Mesenchymal stem cell (in vitro differentiated cells and primary cell): ENCODE measurements at regions not wholly inside any gene's neighbourhood (a gene's known extent, or its start where the extent isn't known, plus 50 kb on each side); places are given as distances from the start of the nearest gene placed in this dataset.

Experiments used
- DNase-seq: peaks from one replicate; pipeline ENCODE4 v3.0.0-alpha.2; 2013
- H2AFZ ChIP-seq: one replicate; pipeline ENCODE4 v1.6.1; 2013; ENCODE audit warnings: low read depth, mild to moderate bottlenecking, control low read depth, inconsistent platforms, low read length, moderate library complexity
- H2AK5ac ChIP-seq: 2 replicates; pipeline ENCODE4 v1.6.1; 2013; ENCODE audit warnings: low read length, moderate library complexity, mild to moderate bottlenecking, inconsistent platforms; ENCODE audit not compliant: severe bottlenecking
- H2BK120ac ChIP-seq: one replicate; pipeline ENCODE4 v1.6.1; 2013; ENCODE audit warnings: low read depth, mild to moderate bottlenecking, inconsistent platforms, low read length, moderate library complexity
- H2BK12ac ChIP-seq, 2 experiments: one replicate each; pipeline ENCODE4 v1.6.1; 2013; ENCODE audit warnings: inconsistent platforms in 2 of 2, low read length in 2 of 2, mild to moderate bottlenecking in 2 of 2, moderate library complexity in 2 of 2, control low read depth in 1 of 2
- H2BK15ac ChIP-seq: one replicate; pipeline ENCODE4 v1.6.1; 2013; ENCODE audit warnings: mild to moderate bottlenecking, low read depth, inconsistent platforms; ENCODE audit not compliant: poor library complexity, severe bottlenecking
- H2BK5ac ChIP-seq: 2 replicates; pipeline ENCODE4 v1.6.1; 2013; ENCODE audit warnings: low read depth, mild to moderate bottlenecking, low read length, control low read depth, inconsistent platforms; ENCODE audit not compliant: poor library complexity, severe bottlenecking
- H3K14ac ChIP-seq, 2 experiments: one replicate each; pipeline ENCODE4 v1.6.1; 2013; ENCODE audit warnings: inconsistent platforms in 2 of 2, low read length in 2 of 2, control low read depth in 1 of 2, mild to moderate bottlenecking in 1 of 2, moderate library complexity in 1 of 2
- H3K18ac ChIP-seq, 2 experiments: one replicate each; pipeline ENCODE4 v1.6.1; 2013; ENCODE audit warnings: inconsistent platforms in 2 of 2, low read length in 2 of 2, control low read depth in 1 of 2, low read depth in 1 of 2, mild to moderate bottlenecking in 1 of 2
- H3K23ac ChIP-seq, 2 experiments: one replicate each; pipeline ENCODE4 v1.6.1; 2013; ENCODE audit warnings: inconsistent platforms in 2 of 2, low read length in 2 of 2, mild to moderate bottlenecking in 2 of 2, moderate library complexity in 2 of 2, control low read depth in 1 of 2
- H3K27ac ChIP-seq: 2 replicates; pipeline ENCODE4 v1.5.1; 2013; ENCODE audit warnings: mild to moderate bottlenecking, moderate library complexity, low read length, control low read depth, inconsistent platforms; ENCODE audit not compliant: poor library complexity, severe bottlenecking
- H3K27me3 ChIP-seq, 2 experiments: 2 replicates each; pipeline versions ENCODE4 v1.6.1 to v1.7.0; 2013; ENCODE audit warnings: low read length in 2 of 2, mild to moderate bottlenecking in 2 of 2, moderate library complexity in 2 of 2, control low read depth in 1 of 2, inconsistent platforms in 1 of 2; ENCODE audit not compliant: control insufficient read depth in 1 of 2, insufficient read depth in 1 of 2
- H3K36me3 ChIP-seq, 2 experiments: 2 replicates each; pipeline versions ENCODE4 v1.6.1 to v1.7.0; 2013; ENCODE audit warnings: low read length in 2 of 2, control low read depth in 1 of 2, inconsistent platforms in 1 of 2, low read depth in 1 of 2, mild to moderate bottlenecking in 1 of 2; ENCODE audit not compliant: insufficient read depth in 2 of 2, control insufficient read depth in 1 of 2
- H3K4ac ChIP-seq, 2 experiments: one replicate each; pipeline ENCODE4 v1.6.1; 2013; ENCODE audit warnings: inconsistent platforms in 2 of 2, low read length in 2 of 2, mild to moderate bottlenecking in 2 of 2, moderate library complexity in 2 of 2, control low read depth in 1 of 2, low read depth in 1 of 2
- H3K4me1 ChIP-seq: 2 replicates; pipeline ENCODE4 v1.6.1; 2013; ENCODE audit warnings: low read depth, low read length, control low read depth; ENCODE audit not compliant: control insufficient read depth, insufficient read depth
- H3K4me2 ChIP-seq: 2 replicates; pipeline ENCODE4 v1.6.1; 2013; ENCODE audit warnings: low read length, mild to moderate bottlenecking, inconsistent platforms; ENCODE audit not compliant: poor library complexity, severe bottlenecking
- H3K4me3 ChIP-seq, 2 experiments: 2 replicates each; pipeline versions ENCODE4 v1.5.1 to v1.7.0; 2013; ENCODE audit warnings: low read length in 2 of 2, mild to moderate bottlenecking in 2 of 2, control low read depth in 1 of 2, low read depth in 1 of 2; ENCODE audit not compliant: insufficient read depth in 1 of 2
- H3K79me1 ChIP-seq: replicated peaks from 2 replicates; pipeline ENCODE4 v1.6.1; 2013; ENCODE audit warnings: mild to moderate bottlenecking, control low read depth, low read length, inconsistent platforms; ENCODE audit not compliant: poor library complexity, severe bottlenecking
- H3K9ac ChIP-seq: 2 replicates; pipeline ENCODE4 v1.7.0; 2013; ENCODE audit warnings: mild to moderate bottlenecking, low read length, moderate library complexity
- H3K9me3 ChIP-seq: 2 replicates; pipeline ENCODE4 v1.7.0; 2013; ENCODE audit warnings: mild to moderate bottlenecking, low read length; ENCODE audit not compliant: control insufficient read depth
- H4K8ac ChIP-seq: one replicate; pipeline ENCODE4 v1.6.1; 2013; ENCODE audit warnings: inconsistent platforms, mild to moderate bottlenecking, low read length, moderate library complexity
- H4K91ac ChIP-seq: one replicate; pipeline ENCODE4 v1.6.1; 2013; ENCODE audit warnings: mild to moderate bottlenecking, low read length, inconsistent platforms
- WGBS: methylation state at CpG from one replicate; pipeline ENCODE4 v1.1.7; 2013; ENCODE audit warnings: mixed read lengths; 5-methylcytosine and 5-hydroxymethylcytosine counted together

DNA sequence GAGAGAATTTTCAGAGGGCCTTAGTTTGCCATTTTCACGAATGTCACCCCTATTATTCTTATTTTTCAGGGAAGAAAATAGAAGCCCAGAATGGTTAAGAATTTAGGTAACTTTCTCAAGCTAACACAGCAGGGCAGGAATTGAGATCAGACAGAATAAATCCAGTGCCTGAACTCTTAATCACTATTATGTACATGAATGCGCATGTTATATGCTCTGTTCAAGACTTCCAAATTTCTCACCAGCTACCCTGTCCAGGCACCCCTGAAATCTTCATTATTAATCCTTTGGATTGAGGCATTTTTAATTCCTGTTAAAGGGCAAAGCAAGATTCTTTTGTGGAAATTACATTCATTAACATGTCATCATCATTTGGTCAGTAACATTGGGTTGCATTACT is 218.4 kb downstream of the ACTR3 start:
- Histone ChIP-seq H3K9me3 (peaks cover 4% of the 10 kb centered on the region), H3K4ac (no peak overlapping the region), H3K27me3 (no peaks in the 10 kb centered on the region), H3K18ac (no peak overlapping the region), H3K4me2 (no peak overlapping the region), H3K79me1 (no peaks in the 10 kb centered on the region), H2BK5ac (no peak overlapping the region), H3K4me1 (no peaks in the 10 kb centered on the region), H4K91ac (no peak overlapping the region), H2AK5ac (no peak overlapping the region), H3K14ac (no peak overlapping the region), H2AFZ (no peak overlapping the region), H3K36me3 (no peaks in the 10 kb centered on the region), H3K9ac (no peak overlapping the region), H4K8ac (no peak overlapping the region), H2BK120ac (no peak overlapping the region), H3K4me3 (no peak overlapping the region), H3K23ac (no peak overlapping the region), H2BK12ac (no peak overlapping the region), H3K27ac (no peak overlapping the region), H2BK15ac (no peak overlapping the region)
- no peak for DNase-seq
- WGBS: 86% methylated on average over 1 of the region's 2 CpGs

DNA sequence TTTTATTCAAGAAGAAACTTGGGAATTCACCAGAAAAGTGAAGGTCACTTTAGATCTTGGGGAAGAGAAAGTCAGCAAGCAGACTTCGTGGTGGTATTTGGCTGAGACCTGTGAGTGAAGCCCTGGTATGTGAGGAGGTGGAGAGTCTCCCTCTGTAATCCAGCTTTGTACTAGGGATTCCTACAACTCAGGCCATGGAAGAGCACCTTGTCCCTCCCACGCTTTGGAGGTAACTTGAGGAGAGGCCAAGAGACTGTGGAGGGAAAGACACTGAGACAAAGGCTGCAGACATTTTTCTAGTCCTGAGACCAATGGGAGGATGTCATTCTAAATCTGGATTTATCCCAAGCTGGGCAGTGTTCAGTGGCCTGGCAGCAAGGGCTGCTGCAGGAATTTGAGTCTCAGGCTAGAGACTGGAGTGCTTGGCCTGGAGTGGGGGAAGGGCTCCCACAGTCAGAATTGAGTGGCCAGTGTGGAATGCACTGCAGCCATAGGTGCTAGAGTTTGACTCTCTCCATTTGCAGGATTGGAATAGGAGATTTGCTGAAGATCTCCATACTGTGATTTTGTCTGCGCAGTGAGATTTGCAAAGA is 219.0 kb downstream of the ACTR3 start:
- no peaks in the 10 kb centered on the region for H3K79me1 ChIP-seq
- H3K9me3 ChIP-seq: no peaks in the 10 kb centered on the region
- H4K8ac ChIP-seq: no peak overlapping the region
- no peak overlapping the region for H3K4me3 ChIP-seq
- H3K9ac ChIP-seq: no peak overlapping the region
- H3K27me3 ChIP-seq: no peaks in the 10 kb centered on the region
- H3K4ac ChIP-seq: no peak overlapping the region
- H3K18ac ChIP-seq: no peak overlapping the region
- no peak for DNase-seq
- no peak overlapping the region for H2AK5ac ChIP-seq
- WGBS: 63% methylated on average over 3 of the region's 3 CpGs
- H2AFZ ChIP-seq: no peak overlapping the region
- H4K91ac ChIP-seq: no peak overlapping the region
- H3K4me2 ChIP-seq: no peak overlapping the region
- H2BK5ac ChIP-seq: no peak overlapping the region
- no peaks in the 10 kb centered on the region for H3K36me3 ChIP-seq
- H3K14ac ChIP-seq: no peak overlapping the region
- no peaks in the 10 kb centered on the region for H3K4me1 ChIP-seq
- H2BK120ac ChIP-seq: no peak overlapping the region
- H3K27ac ChIP-seq: no peak overlapping the region
- no peak overlapping the region for H3K23ac ChIP-seq
- no peak overlapping the region for H2BK12ac ChIP-seq
- no peak overlapping the region for H2BK15ac ChIP-seq

DNA sequence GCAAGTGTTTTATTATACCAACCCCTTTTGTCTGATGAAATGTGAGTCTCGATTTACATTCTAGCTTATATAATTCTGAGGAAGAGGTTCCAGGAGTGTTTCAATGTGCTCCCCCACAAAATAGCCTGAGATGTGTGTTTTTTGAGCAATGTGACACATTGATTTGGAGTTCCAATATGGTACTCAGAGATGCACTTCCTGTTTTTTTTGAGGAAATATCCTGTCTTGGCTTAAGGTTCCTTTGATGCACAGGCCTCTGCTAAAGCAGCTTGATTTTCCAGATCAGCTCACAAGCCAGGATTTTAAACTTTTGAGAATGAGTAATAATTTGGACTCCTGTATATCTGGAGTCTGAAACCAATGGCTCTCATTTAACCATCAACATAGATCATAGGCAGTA is 221.4 kb downstream of the ACTR3 start:
- Histone ChIP-seq H3K36me3 (no peaks in the 10 kb centered on the region), H3K18ac (no peak overlapping the region), H3K4me3 (no peak overlapping the region), H3K79me1 (no peaks in the 10 kb centered on the region), H3K4me1 (no peaks in the 10 kb centered on the region), H3K27ac (no peak overlapping the region), H3K27me3 (no peaks in the 10 kb centered on the region), H2BK15ac (no peak overlapping the region), H2BK120ac (no peak overlapping the region), H3K23ac (no peak overlapping the region), H3K9me3 (no peaks in the 10 kb centered on the region), H3K4ac (no peak overlapping the region), H2BK5ac (no peak overlapping the region), H3K14ac (no peak overlapping the region), H2AK5ac (no peak overlapping the region), H4K8ac (no peak overlapping the region), H3K9ac (no peak overlapping the region), H4K91ac (no peak overlapping the region), H2BK12ac (no peak overlapping the region), H2AFZ (no peak overlapping the region), H3K4me2 (no peak overlapping the region)
- DNase-seq: no peak
- 81% methylated on average over 1 of the region's 1 CpG for WGBS

DNA sequence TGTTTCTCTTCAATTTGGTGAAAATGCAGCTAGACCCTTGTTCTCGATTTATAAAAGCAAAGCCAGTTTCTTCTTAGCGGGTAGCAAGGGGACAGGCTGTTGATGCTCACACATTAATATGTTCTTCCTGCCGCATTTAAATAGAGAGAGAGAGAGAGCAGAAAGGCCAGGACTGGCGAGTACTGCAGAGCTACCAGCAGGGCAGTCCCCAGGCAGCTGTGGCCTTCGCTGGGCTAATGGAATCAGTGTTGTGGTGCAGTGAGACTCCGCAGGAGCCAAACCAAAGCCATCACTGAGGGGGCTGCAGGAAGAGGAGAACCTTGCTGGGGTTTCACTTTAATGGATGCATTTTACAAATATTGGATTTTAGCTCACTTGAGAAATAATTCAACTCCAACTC is 223.6 kb downstream of the ACTR3 start:
- Histone ChIP-seq H2AFZ (no peak overlapping the region), H2BK5ac (no peak overlapping the region), H4K8ac (no peak overlapping the region), H2BK12ac (no peak overlapping the region), H2BK120ac (no peak overlapping the region), H4K91ac (no peak overlapping the region), H3K36me3 (no peaks in the 10 kb centered on the region), H2AK5ac (no peak overlapping the region), H3K9me3 (no peaks in the 10 kb centered on the region), H3K4ac (no peak overlapping the region), H3K27me3 (no peaks in the 10 kb centered on the region), H3K18ac (no peak overlapping the region), H3K79me1 (no peaks in the 10 kb centered on the region), H2BK15ac (no peak overlapping the region), H3K4me2 (no peak overlapping the region), H3K23ac (no peak overlapping the region), H3K14ac (no peak overlapping the region), H3K9ac (no peak overlapping the region), H3K4me3 (no peak overlapping the region), H3K27ac (no peak overlapping the region), H3K4me1 (no peaks in the 10 kb centered on the region)
- DNase-seq: no peak
- WGBS: 70% methylated on average over 6 of the region's 6 CpGs
